Body of pancreas (tissue), 4 donors: ENCODE measurements at regions not wholly inside any gene's neighbourhood (a gene's known extent, or its start where the extent isn't known, plus 50 kb on each side); places are given as distances from the start of the nearest gene placed in this dataset.

Experiments used
- ATAC-seq: fragments of 150-250 bp; one replicate; pipeline ENCODE4 v1.9.1; 2016
- DNase-seq, 4 donors: peaks; one replicate each; pipeline ENCODE4 v3.0.0-alpha.2; 2019
- H3K27ac ChIP-seq, 4 donors: fragments of 200-600 bp; sonication (generic); 1 replicate in 3 of 4; 2 replicates in 1 of 4; pipeline versions ENCODE4 v1.5.1 to v1.6.1; 2016 to 2019; ENCODE audit warnings: mild to moderate bottlenecking in 1 of 4, mixed read lengths in 1 of 4, moderate library complexity in 1 of 4
- H3K27me3 ChIP-seq, 2 donors: fragments of 200-600 bp; sonication (generic); one replicate each; pipeline ENCODE4 v1.6.0; 2016; ENCODE audit warnings: mild to moderate bottlenecking in 1 of 2
- H3K36me3 ChIP-seq, 2 donors: fragments of 200-600 bp; sonication (generic); replicated peaks in 1 of 2; 2 replicates each; pipeline ENCODE4 v1.5.1; 2016; ENCODE audit warnings: low read depth in 2 of 2; ENCODE audit not compliant: insufficient read depth in 1 of 2
- H3K4me1 ChIP-seq: fragments of 200-600 bp; sonication (generic); one replicate; pipeline ENCODE4 v1.6.0; 2016
- H3K4me3 ChIP-seq, 2 donors: fragments of 200-600 bp; sonication (generic); 1 replicate in 1 of 2; 2 replicates in 1 of 2; pipeline ENCODE4 v1.5.1; 2016 to 2019
- H3K9me3 ChIP-seq, 3 donors: fragments of 200-600 bp; sonication (generic); 1 replicate in 2 of 3; 2 replicates in 1 of 3; pipeline ENCODE4 v1.5.1; 2016
- POLR2A ChIP-seq, 3 donors: fragments of 450-650 bp; IDR thresholded peaks; one replicate each; pipeline ENCODE4 v1.6.1; 2016; ENCODE audit warnings: antibody characterized with exemption in 3 of 3, mild to moderate bottlenecking in 2 of 3
- WGBS, 2 donors: methylation state at CpG; one replicate each; pipeline ENCODE4 v1.1.5; 2017; 5-methylcytosine and 5-hydroxymethylcytosine counted together
- intact Hi-C: fragments of 100-400 bp; cut with DNase I; formaldehyde crosslinking; loops from one replicate; pipeline ENCODE4 v1.15.1; 2023
- TF ChIP-seq, protein P1 (sequence below), 7 experiments: fragments of 450-650 bp in 4 of 7; fragments of 200-600 bp in 3 of 7; sonication (generic) in 3 of 7; IDR thresholded peaks; one replicate each; pipeline ENCODE4 v1.5.1; 2016 to 2019; ENCODE audit warnings: antibody characterized with exemption in 7 of 7

DNA sequence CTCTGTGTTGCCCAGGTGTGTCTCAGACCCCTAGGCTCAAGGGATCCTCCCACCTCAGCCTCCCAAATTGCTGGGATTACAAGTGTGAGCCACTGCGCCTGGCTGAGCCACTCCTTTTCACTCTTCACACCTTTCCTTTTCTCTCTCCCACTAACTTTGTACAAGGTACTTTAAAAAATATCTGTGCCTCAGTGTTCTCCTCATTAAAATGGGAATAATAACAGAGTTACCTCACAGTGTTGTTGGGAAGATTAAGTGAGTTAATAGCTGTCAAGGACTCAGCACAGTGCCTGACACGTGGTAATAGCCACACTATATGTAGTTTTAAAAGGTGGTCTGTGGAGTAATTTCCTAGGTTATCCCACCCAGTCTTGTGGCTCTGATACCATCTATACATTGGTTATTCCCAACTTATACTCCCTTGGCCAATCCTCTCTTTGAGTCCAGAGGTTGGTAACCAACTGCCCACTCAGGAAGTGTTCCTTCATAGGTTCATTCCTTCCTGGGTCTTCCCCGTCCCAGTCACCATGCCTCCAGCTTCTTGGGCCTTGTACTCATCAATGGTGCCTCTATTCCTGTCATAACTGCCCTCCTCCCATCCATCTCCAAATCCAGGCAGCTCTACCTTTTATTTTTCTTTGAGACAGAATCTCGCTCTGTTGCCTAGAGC is 78.6 kb upstream of the NAA20 start:
- intact Hi-C loops = no loop called here
- Histone ChIP-seq H3K36me3 (no peaks in the 10 kb centered on the region), H3K9me3 (no peaks in the 10 kb centered on the region), H3K4me3 (no peak overlapping the region), H3K27ac (no peak overlapping the region), H3K27me3 (no peaks in the 10 kb centered on the region), H3K4me1 (peaks cover 27% of the 10 kb centered on the region)
- 94% methylated on average over 4 of the region's 4 CpGs for WGBS, 2 donors
- DNase-seq (no peak), ATAC-seq (no peak)
- TF ChIP-seq, protein P1, sequence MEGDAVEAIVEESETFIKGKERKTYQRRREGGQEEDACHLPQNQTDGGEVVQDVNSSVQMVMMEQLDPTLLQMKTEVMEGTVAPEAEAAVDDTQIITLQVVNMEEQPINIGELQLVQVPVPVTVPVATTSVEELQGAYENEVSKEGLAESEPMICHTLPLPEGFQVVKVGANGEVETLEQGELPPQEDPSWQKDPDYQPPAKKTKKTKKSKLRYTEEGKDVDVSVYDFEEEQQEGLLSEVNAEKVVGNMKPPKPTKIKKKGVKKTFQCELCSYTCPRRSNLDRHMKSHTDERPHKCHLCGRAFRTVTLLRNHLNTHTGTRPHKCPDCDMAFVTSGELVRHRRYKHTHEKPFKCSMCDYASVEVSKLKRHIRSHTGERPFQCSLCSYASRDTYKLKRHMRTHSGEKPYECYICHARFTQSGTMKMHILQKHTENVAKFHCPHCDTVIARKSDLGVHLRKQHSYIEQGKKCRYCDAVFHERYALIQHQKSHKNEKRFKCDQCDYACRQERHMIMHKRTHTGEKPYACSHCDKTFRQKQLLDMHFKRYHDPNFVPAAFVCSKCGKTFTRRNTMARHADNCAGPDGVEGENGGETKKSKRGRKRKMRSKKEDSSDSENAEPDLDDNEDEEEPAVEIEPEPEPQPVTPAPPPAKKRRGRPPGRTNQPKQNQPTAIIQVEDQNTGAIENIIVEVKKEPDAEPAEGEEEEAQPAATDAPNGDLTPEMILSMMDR (IDR thresholded peaks at IDR 0.05) = no peak
- TF ChIP-seq POLR2A (IDR thresholded peaks at IDR 0.05) = no peak

DNA sequence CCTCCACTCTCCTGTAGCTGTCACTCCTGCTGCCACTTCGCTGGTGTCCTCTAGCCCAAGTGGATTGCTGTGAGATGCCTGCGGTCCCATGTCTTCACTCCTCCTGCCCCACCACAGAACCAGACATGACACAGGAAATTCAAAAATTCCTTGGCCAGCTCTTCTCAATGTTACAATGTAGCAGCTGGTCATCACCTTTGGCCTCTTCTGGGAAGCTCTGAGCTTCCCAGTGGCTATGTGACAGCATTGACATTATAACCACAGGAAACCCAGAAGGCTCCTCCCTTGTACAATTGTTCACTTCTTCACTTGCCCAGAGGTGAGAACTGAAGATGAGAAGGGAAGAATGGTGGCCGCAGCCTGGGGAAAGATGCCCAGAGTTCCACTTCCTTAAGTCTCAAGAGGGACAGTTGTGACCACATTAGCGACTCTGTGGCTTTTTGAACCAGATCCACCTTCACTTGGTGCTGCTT is 76.1 kb upstream of the NAA20 start:
- intact Hi-C loops = no loop called here
- H3K4me1 ChIP-seq = peaks cover 37% of the 10 kb centered on the region
- no peak for TF ChIP-seq POLR2A (IDR thresholded peaks at IDR 0.05)
- TF ChIP-seq, protein P1 (IDR thresholded peaks at IDR 0.05) = no peak
- WGBS, 2 donors = 80 to 87% methylated on average over 4 of the region's 4 CpGs
- peak overlapping the region in 1 of 4 donors; percentile 10 for H3K27ac ChIP-seq
- DNase-seq (no peak), ATAC-seq (no peak)
- no peaks in the 10 kb centered on the region for H3K36me3 ChIP-seq
- no peak overlapping the region for H3K4me3 ChIP-seq
- H3K27me3 ChIP-seq = no peaks in the 10 kb centered on the region
- no peaks in the 10 kb centered on the region for H3K9me3 ChIP-seq

DNA sequence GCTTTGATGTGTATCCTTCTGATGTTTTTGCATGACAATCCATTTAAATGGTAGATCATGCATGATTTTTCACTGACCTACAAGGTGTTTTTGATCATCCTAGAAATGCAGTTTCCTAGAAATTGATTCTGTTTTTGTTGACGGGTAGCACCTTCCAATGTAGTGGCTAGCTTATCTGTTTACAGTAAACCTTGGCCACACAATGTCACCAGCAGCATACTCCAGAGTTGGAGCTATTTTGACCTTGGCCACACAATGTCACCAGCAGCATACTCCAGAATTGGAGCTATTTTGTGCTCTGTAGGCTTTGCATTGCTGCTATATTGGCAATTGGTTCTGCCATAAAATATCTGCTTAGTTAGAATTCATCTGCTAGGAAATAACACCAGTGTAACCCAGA is 74.6 kb upstream of the NAA20 start:
- WGBS, 2 donors = 30 to 48% methylated on average over 1 of the region's 1 CpG
- peaks cover 52% of the 10 kb centered on the region for H3K4me1 ChIP-seq
- no peak for ATAC-seq

DNA sequence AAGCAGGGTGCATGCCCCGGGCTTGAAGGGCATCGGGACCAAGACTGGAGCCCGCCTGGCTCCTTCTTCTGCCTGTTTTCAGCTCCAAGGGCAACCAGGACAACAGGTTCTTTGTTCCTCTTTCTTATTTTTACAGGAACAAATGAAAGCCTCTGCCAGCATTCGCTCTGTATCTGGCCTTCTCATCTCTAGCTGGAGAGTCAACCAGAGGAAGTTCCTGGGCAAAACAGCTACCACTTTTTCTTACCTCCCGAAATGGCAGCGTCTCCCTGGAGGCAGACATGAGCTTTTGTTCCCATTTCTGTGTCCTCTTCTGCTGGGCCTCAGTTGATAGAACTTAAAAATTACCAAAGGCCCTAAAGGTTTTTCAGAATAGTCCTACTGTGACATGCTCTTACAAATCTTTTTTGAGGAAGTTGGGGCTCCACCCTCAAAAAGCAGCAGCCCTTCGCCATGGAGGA is 74.1 kb upstream of the NAA20 start:
- WGBS, 2 donors = 29 to 65% methylated on average over 7 of the region's 7 CpGs
- Histone ChIP-seq H3K4me3 (no peak overlapping the region), H3K9me3 (no peaks in the 10 kb centered on the region), H3K27me3 (no peaks in the 10 kb centered on the region), H3K36me3 (no peaks in the 10 kb centered on the region), H3K27ac (peak overlapping the region; percentile 2 to 86 (median 50)), H3K4me1 (peaks cover 56% of the 10 kb centered on the region)
- no peak for TF ChIP-seq POLR2A (IDR thresholded peaks at IDR 0.05)
- TF ChIP-seq, protein P1 (IDR thresholded peaks at IDR 0.05) = no peak
- ATAC-seq (peak; percentile 17), DNase-seq (peak in 3 of 4 donors; percentile 23 to 69 (median 25))
- intact Hi-C loops = no loop called here

More for the DNA sequence above, 74.6 kb upstream of the NAA20 start:
- TF ChIP-seq, protein P1 (IDR thresholded peaks at IDR 0.05) = no peak
- TF ChIP-seq POLR2A (IDR thresholded peaks at IDR 0.05) = no peak
- Histone ChIP-seq H3K9me3 (no peaks in the 10 kb centered on the region), H3K4me3 (no peak overlapping the region), H3K36me3 (no peaks in the 10 kb centered on the region), H3K27me3 (no peaks in the 10 kb centered on the region), H3K27ac (peak overlapping the region; percentile 2 to 86 (median 50))
- intact Hi-C loops = no loop called here
- no peak for DNase-seq
